DND-41 (cell line): ENCODE measurements at regions not wholly inside any gene's neighbourhood (a gene's known extent, or its start where the extent isn't known, plus 50 kb on each side); places are given as distances from the start of the nearest gene placed in this dataset.
"Not testable (repeated sequence)": the region's sequence is repeated elsewhere in the genome, so short reads cannot be mapped to it uniquely, and the experiment has no call there.

Experiments
- ATAC-seq: fragments of 200-7000 bp; cut with Tn5 transposase; 3 replicates; pipeline ENCODE4 v1.9.1; 2021; ENCODE audit warnings: low read depth; ENCODE audit not compliant: insufficient read depth
- DNase-seq: peaks from one replicate; pipeline ENCODE4 v3.0.0-alpha.2; 2020
- H2AFZ ChIP-seq: 2 replicates; pipeline ENCODE4 v1.6.0; 2012; ENCODE audit warnings: low read depth, low read length
- H3K27ac ChIP-seq: 2 replicates; pipeline ENCODE4 v1.5.1; 2012; ENCODE audit warnings: low read length, inconsistent platforms
- H3K27me3 ChIP-seq: fragments of 200-600 bp; sonication (generic); 2 replicates; pipeline ENCODE4 v1.6.0; 2012; ENCODE audit warnings: low read length, mild to moderate bottlenecking, inconsistent platforms; ENCODE audit not compliant: insufficient read depth, poor library complexity
- H3K36me3 ChIP-seq: 2 replicates; pipeline ENCODE4 v1.5.1; 2012; ENCODE audit warnings: low read length, inconsistent platforms; ENCODE audit not compliant: insufficient read depth
- H3K4me1 ChIP-seq: 2 replicates; pipeline ENCODE4 v1.5.1; 2012; ENCODE audit warnings: mild to moderate bottlenecking, low read length; ENCODE audit not compliant: insufficient read depth
- H3K4me2 ChIP-seq: 2 replicates; pipeline ENCODE4 v1.6.0; 2012; ENCODE audit warnings: mild to moderate bottlenecking, moderate library complexity, low read length, inconsistent platforms; ENCODE audit not compliant: insufficient read depth
- H3K4me3 ChIP-seq, 2 experiments: fragments of 200-600 bp in 1 of 2; shearing (Covaris generic) in 1 of 2; 2 replicates each; pipeline ENCODE4 v1.5.1; 2012 to 2016; ENCODE audit warnings: inconsistent platforms in 2 of 2, low read length in 2 of 2, mild to moderate bottlenecking in 2 of 2, low read depth in 1 of 2, moderate library complexity in 1 of 2
- H3K79me2 ChIP-seq: 2 replicates; pipeline ENCODE4 v1.6.0; 2012; ENCODE audit warnings: low read length, inconsistent platforms; ENCODE audit not compliant: insufficient read depth
- H3K9ac ChIP-seq: 2 replicates; pipeline ENCODE4 v1.6.0; 2012; ENCODE audit warnings: low read depth, mild to moderate bottlenecking, inconsistent platforms, low read length, moderate library complexity
- H3K9me3 ChIP-seq: 2 replicates; pipeline ENCODE4 v1.5.1; 2012; ENCODE audit warnings: low read length, moderate library complexity, mild to moderate bottlenecking, inconsistent platforms; ENCODE audit not compliant: insufficient read depth, severe bottlenecking
- H4K20me1 ChIP-seq: 2 replicates; pipeline ENCODE4 v1.6.0; 2012; ENCODE audit warnings: low read length; ENCODE audit not compliant: insufficient read depth
- CTCF ChIP-seq: IDR thresholded peaks from 2 replicates; pipeline ENCODE4 v1.5.1; 2012; ENCODE audit warnings: borderline replicate concordance, low read length, moderate library complexity, mild to moderate bottlenecking; ENCODE audit not compliant: poor library complexity, severe bottlenecking; ENCODE audit errors: extremely low read depth
- EZH2 ChIP-seq: IDR thresholded peaks from 3 replicates; pipeline ENCODE4 v1.6.1; 2012; ENCODE audit warnings: borderline replicate concordance, low read depth, mild to moderate bottlenecking, moderate library complexity, low read length, inconsistent platforms; ENCODE audit not compliant: severe bottlenecking

DNA sequence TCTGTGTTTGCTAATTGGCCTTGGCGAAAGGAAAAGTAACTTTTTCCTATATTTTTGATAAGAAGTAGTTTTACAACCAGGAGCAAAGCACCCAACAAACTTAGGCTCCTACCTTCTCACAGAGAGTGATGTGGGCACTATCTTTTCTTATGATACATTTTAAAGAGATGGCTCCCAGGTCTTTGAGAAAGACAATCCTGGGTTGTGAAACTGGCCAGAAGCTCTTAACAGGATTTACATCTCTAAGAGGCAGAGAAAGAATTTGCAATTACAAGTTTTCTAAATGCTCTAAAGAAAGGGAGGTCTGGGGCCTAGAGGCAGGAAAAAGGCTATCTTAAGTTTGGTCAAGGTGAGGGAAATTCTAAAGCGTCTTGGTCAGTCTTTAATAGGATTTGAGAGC is 609.7 kb downstream of the VGLL3 start:
- DNase-seq (no peak), ATAC-seq (no peak)
- no peaks in the 10 kb centered on the region for H3K4me1 ChIP-seq
- H2AFZ ChIP-seq, result no peak overlapping the region
- H3K79me2 ChIP-seq, result no peaks in the 10 kb centered on the region
- no peak overlapping the region for H3K9ac ChIP-seq
- no peaks in the 10 kb centered on the region for H4K20me1 ChIP-seq
- H3K4me2 ChIP-seq, result no peak overlapping the region
- no peaks in the 10 kb centered on the region for H3K27me3 ChIP-seq
- TF ChIP-seq CTCF (no peak), EZH2 (no peak)
- H3K4me3 ChIP-seq, result no peak overlapping the region
- no peaks in the 10 kb centered on the region for H3K9me3 ChIP-seq
- no peaks in the 10 kb centered on the region for H3K36me3 ChIP-seq
- H3K27ac ChIP-seq, result no peak overlapping the region

DNA sequence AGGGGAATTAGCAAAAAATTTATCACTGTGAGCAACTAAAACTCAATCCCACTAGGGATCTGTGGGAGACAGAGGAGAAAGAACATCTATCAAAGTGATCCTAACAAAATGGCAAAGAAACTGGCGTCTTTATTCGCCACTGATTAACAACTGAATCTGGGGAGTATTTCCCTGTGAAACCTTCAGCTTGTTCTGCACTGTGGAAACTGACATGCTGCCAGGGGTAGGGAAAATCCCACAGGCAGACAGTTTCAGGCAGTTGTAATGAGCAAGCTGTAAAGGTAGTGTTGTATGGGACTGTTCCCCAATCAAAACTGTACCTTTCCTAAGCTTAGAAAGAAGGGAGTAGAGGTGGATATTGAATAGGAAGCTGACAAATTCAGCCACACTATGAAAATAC is 611.7 kb downstream of the VGLL3 start:
- no peaks in the 10 kb centered on the region for H3K27me3 ChIP-seq
- H4K20me1 ChIP-seq, result no peaks in the 10 kb centered on the region
- no peak overlapping the region for H2AFZ ChIP-seq
- no peak overlapping the region for H3K4me3 ChIP-seq
- no peak overlapping the region for H3K4me2 ChIP-seq
- no peak for DNase-seq
- no peak for ATAC-seq
- TF ChIP-seq EZH2, result no peak
- no peak for TF ChIP-seq CTCF
- no peaks in the 10 kb centered on the region for H3K9me3 ChIP-seq
- no peaks in the 10 kb centered on the region for H3K36me3 ChIP-seq
- no peaks in the 10 kb centered on the region for H3K79me2 ChIP-seq
- no peak overlapping the region for H3K9ac ChIP-seq
- H3K27ac ChIP-seq, result no peak overlapping the region
- no peaks in the 10 kb centered on the region for H3K4me1 ChIP-seq

DNA sequence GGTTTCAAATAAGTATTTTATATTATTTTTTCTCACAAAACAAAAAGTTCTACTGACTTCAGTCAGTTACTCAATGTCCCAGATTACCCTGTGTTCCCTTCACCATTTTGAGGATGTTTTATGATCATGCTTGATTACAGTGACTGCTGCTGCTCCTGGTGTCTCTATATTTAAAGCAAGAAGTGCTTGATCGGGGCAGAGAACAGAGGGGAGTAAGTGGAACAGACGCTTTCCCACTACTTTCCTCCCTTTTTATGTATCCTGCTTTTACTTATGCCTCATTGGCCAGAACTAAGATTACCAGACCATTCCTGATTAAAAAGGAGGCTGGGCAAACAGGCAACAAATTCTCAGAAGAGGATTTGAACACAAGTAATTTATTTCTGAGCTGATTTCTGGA is 612.1 kb downstream of the VGLL3 start:
- ATAC-seq, result no peak

DNA sequence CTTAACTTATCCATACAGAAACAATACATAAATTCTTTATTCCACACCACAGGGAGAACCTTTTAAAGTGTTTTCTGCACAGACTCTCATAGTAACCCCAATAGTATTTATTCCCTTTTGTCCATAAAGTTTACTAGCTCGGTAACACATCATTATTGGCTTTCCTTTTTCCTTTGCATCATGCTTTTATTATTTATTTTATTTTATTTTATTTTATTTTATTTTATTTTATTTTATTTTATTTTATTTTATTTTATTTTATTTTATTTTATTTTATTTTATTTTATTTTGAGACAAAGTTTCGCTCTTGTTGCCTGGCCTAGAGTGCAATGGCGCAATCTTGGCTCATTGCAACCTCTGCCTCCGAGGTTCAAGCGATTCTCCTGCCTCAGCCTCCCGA is 655.4 kb downstream of the VGLL3 start:
- H3K27me3 ChIP-seq, H3K9ac ChIP-seq, ATAC-seq, H3K79me2 ChIP-seq, H3K4me2 ChIP-seq, H3K36me3 ChIP-seq, H3K4me1 ChIP-seq, H3K27ac ChIP-seq, H3K9me3 ChIP-seq, H4K20me1 ChIP-seq, H3K4me3 ChIP-seq, H2AFZ ChIP-seq, DNase-seq: not testable (repeated sequence)

More for the DNA sequence above, 612.1 kb downstream of the VGLL3 start:
- DNase-seq, result no peak
- TF ChIP-seq EZH2 (no peak), CTCF (no peak)
- H3K4me1 ChIP-seq, result no peaks in the 10 kb centered on the region
- no peak overlapping the region for H3K4me2 ChIP-seq
- no peaks in the 10 kb centered on the region for H3K36me3 ChIP-seq
- H3K27me3 ChIP-seq, result no peaks in the 10 kb centered on the region
- no peaks in the 10 kb centered on the region for H3K9me3 ChIP-seq
- no peak overlapping the region for H3K4me3 ChIP-seq
- H3K9ac ChIP-seq, result no peak overlapping the region
- H3K27ac ChIP-seq, result no peak overlapping the region
- H4K20me1 ChIP-seq, result no peaks in the 10 kb centered on the region
- no peaks in the 10 kb centered on the region for H3K79me2 ChIP-seq
- no peak overlapping the region for H2AFZ ChIP-seq
